ENCODE measurements at regions not wholly inside any gene's neighbourhood (a gene's known extent, or its start where the extent isn't known, plus 50 kb on each side); places are given as distances from the start of the nearest gene placed in this dataset.

DNA sequence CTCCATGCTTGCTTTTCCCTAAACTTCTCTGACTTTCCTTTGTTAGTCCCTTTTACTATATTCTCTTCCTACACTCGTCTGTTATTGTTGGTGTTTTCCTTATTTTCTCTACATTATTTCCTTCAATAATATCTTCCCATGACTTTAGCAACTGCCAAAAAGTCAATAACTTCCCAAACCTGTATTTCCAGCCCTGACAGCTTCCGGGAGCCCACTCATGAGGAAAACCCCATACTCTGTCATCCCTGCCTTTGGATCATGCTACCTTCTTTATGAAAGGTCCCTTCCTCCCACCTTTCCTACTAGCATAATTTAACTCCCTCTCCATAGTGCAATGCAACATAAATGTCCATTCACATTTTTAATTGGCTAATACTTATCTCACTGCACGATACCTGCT, 144.0 kb upstream of the CDH6 start:
- TF ChIP-seq, protein P1, sequence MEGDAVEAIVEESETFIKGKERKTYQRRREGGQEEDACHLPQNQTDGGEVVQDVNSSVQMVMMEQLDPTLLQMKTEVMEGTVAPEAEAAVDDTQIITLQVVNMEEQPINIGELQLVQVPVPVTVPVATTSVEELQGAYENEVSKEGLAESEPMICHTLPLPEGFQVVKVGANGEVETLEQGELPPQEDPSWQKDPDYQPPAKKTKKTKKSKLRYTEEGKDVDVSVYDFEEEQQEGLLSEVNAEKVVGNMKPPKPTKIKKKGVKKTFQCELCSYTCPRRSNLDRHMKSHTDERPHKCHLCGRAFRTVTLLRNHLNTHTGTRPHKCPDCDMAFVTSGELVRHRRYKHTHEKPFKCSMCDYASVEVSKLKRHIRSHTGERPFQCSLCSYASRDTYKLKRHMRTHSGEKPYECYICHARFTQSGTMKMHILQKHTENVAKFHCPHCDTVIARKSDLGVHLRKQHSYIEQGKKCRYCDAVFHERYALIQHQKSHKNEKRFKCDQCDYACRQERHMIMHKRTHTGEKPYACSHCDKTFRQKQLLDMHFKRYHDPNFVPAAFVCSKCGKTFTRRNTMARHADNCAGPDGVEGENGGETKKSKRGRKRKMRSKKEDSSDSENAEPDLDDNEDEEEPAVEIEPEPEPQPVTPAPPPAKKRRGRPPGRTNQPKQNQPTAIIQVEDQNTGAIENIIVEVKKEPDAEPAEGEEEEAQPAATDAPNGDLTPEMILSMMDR (IDR thresholded peaks at IDR 0.05): no peak
- no peak for TF ChIP-seq POLR2A (IDR thresholded peaks at IDR 0.05)

Data from body of pancreas (tissue), 4 donors.